Fibroblast of lung (primary cell): ENCODE measurements at regions not wholly inside any gene's neighbourhood (a gene's known extent, or its start where the extent isn't known, plus 50 kb on each side); places are given as distances from the start of the nearest gene placed in this dataset.

Experiments used
- EZH2 ChIP-seq: IDR thresholded peaks from 2 replicates; pipeline ENCODE4 v1.5.1; 2012; ENCODE audit warnings: low read length, control low read depth, mild to moderate bottlenecking; ENCODE audit errors: missing control alignments
- TF ChIP-seq, protein P1 (sequence below), 2 donors: IDR thresholded peaks in 1 of 2; conservative IDR thresholded peaks in 1 of 2; 1 replicate in 1 of 2; 2 replicates in 1 of 2; pipeline ENCODE4 v1.5.1; 2011 to 2012; ENCODE audit warnings: low read length in 2 of 2, control low read depth in 1 of 2, inconsistent platforms in 1 of 2, low read depth in 1 of 2, mild to moderate bottlenecking in 1 of 2

DNA sequence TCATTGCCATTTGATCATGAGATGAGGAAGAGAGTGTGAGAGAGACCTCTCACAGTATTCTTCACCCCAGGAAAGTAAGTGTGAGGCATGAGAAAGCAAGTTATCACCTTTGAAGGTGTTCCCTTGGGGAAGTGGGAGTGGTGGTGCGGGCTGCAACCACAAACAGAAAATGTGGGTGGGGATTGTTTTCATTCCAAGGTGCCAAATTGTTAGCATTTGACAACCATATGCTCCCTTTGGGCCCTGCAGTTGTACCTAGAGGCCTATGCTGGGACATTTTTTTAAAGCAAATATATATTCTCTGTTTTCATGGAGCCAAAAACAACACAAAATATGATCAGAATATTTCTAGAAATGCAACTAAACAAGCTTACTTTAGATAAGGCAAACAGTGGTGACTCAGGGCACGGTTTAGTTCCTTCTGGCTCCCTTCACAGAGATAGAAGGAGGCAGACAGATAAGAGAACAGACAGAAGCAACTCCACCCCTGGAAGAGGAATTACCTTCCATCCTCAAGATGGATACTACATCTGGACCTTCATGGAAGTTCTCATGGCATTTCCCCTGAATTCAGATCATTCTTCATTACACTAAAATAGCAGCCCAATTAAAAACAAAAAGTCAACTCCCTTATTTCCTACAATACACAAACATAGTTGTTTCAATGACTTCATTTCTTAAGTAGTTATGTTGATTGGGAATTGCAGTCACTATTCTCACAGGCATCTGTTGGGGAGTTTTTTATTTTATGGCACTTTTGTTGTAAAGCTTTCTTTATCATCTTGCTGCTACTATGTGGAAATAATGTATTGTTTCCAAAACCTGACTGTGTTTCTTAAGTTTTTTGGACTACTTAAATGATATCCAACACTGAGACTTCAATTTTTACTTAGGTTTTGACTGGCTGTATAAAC is 416.6 kb downstream of the PLK2 start:
- TF ChIP-seq, protein P1, sequence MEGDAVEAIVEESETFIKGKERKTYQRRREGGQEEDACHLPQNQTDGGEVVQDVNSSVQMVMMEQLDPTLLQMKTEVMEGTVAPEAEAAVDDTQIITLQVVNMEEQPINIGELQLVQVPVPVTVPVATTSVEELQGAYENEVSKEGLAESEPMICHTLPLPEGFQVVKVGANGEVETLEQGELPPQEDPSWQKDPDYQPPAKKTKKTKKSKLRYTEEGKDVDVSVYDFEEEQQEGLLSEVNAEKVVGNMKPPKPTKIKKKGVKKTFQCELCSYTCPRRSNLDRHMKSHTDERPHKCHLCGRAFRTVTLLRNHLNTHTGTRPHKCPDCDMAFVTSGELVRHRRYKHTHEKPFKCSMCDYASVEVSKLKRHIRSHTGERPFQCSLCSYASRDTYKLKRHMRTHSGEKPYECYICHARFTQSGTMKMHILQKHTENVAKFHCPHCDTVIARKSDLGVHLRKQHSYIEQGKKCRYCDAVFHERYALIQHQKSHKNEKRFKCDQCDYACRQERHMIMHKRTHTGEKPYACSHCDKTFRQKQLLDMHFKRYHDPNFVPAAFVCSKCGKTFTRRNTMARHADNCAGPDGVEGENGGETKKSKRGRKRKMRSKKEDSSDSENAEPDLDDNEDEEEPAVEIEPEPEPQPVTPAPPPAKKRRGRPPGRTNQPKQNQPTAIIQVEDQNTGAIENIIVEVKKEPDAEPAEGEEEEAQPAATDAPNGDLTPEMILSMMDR (conservative IDR thresholded peaks at IDR 0.05 in 1 of 2, IDR thresholded peaks at IDR 0.05 in 1 of 2; ENCODE audit: low read depth in 1 of 2, low read length in 2 of 2) = no peak
- no peak for TF ChIP-seq EZH2
